WI38 (cell line): ENCODE measurements at regions not wholly inside any gene's neighbourhood (a gene's known extent, or its start where the extent isn't known, plus 50 kb on each side); places are given as distances from the start of the nearest gene placed in this dataset.

Experiments
- H3K4me3 ChIP-seq: 2 replicates; pipeline ENCODE4 v1.5.1; 2011; ENCODE audit warnings: low read depth, mild to moderate bottlenecking, control low read depth, low read length
- TF ChIP-seq, protein P1 (sequence below): IDR thresholded peaks from 2 replicates; pipeline ENCODE4 v1.5.1; 2012; ENCODE audit warnings: low read depth, mild to moderate bottlenecking, control low read depth, low read length

DNA sequence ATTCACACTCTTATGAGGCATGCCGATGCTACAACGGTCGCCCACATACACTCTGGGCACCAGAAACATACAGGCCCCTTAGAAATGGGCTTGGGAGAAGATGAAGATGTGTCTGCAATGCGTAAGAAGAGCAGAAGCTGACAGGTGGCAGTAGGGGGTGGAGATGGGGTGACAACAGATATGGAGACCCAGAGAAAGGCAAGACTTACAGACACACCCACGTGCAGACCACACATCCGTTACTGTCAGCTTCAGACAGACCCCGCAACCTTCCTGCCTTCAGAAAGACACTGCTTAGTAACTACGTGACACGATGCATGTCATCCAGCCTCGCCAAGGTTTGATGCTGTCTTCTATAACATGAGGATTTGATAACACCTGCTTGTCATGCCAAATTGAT, 89.5 kb downstream of the ZFP36L2 start:
- TF ChIP-seq, protein P1, sequence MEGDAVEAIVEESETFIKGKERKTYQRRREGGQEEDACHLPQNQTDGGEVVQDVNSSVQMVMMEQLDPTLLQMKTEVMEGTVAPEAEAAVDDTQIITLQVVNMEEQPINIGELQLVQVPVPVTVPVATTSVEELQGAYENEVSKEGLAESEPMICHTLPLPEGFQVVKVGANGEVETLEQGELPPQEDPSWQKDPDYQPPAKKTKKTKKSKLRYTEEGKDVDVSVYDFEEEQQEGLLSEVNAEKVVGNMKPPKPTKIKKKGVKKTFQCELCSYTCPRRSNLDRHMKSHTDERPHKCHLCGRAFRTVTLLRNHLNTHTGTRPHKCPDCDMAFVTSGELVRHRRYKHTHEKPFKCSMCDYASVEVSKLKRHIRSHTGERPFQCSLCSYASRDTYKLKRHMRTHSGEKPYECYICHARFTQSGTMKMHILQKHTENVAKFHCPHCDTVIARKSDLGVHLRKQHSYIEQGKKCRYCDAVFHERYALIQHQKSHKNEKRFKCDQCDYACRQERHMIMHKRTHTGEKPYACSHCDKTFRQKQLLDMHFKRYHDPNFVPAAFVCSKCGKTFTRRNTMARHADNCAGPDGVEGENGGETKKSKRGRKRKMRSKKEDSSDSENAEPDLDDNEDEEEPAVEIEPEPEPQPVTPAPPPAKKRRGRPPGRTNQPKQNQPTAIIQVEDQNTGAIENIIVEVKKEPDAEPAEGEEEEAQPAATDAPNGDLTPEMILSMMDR = no peak
- H3K4me3 ChIP-seq = no peak overlapping the region

DNA sequence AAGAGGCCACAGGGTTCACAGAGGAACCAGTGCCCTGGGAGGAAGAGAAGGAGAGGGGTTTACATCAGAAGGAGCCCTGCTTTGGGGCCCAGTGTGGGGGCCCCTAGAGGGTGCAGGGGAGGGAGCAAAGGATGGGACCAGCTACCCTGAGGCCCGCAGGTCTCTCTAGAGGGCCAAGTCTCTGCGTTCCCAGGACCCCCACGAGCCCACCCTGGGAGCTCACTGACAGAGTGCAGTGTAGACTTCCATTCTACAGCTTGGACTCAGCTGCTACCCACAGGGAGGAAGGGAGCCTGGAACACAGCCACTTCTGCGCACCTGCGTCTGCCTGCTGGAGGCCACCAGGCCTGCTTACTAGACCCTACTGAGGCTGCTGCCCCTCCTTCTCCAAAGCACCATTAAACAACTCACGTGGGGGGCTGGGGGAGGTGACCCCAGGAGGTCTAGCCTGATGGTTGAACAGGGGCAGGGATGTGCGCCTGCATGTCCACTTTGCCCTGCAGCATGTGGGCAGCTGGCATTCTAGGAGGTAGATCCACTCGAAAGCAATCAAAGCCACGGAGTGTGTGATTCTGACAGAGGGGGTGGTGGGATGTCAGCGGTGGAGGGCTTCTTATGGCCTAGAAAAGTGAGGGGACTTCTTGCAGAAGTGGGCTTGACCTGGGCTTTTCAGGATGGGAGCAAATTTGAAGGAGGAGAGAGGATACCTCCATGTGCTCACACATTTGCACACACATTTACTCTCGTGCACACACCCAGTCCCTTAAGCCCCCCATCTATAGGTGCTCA, 90.2 kb downstream of the ZFP36L2 start:
- H3K4me3 ChIP-seq = no peak overlapping the region
- TF ChIP-seq, protein P1 = no peak

DNA sequence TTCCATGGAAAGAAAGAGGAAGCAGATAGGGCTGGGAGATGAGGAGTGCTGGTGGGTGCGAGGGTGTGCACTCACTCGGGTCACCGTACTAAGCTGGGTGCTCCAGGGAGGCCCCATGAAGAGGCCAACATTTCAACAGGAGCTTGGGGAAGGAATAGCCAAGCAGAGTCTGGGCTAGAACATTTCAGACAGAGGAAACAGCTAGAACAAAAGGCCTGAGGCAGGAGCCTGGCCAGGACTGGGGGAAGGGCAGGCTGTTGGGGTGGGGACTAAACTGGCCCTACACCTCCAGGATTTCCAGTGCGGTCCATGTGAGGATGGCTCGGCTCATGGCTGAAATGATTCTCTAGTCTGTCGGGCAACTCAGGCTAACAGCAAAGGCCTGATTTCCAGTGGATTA, 90.8 kb downstream of the ZFP36L2 start:
- no peak overlapping the region for H3K4me3 ChIP-seq
- TF ChIP-seq, protein P1 = no peak

DNA sequence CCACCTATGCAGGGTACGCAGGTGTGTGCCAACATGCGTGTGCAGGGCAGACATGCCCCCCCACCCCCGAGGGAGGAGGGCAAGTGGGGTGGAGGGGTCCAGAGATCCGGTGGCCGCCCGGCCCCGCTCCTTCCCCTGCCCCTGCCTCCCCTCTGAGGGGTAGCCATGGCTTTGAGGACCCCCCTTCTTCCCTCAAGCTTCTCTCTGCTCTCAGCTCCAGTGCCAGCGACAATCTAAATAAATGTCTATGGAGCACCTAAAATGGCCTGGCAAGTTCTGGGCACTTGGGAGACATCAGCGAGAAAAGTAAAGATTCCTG, 91.9 kb downstream of the ZFP36L2 start:
- H3K4me3 ChIP-seq = no peak overlapping the region

DNA sequence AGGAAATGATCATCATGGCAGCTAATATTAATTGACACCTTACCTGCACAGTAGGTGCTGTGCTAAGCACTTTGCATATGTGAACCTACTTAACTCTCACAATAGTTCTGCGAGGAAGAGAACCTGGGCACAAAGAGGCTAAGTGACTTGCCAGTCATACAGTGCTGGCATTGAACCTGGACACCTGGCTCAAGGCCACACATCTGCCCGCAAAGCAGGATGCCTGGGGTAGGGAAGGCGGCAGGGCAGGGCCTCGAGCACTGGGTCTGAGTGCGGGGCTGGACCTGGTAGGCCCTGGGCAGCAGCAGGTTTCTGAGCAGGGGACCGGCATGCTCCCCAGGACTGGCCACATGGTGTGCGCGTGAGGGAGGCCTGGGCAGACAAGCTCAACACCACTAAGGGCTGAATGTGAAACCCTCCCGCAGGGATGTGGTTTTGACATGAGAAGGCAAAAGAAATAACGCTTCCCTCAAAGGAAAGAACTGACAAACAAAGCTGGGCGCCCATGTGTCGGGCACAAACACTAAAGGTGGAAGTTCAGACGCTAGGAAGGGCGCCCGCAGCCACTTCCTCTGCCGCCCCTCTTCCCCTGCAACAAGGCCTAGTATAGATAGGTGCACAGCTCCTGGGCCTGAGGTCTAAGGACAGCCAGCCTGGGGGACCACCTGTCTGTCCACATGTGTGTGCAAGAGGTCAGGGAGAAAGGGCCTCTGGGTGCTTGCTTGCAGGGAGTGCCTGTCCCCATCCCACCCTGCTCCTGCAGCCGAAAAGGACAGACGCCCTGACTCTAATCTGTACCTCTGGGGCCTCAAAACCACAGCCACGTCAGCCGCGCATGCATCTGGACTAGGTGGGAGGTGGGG, 92.5 kb downstream of the ZFP36L2 start:
- no peak overlapping the region for H3K4me3 ChIP-seq
- TF ChIP-seq, protein P1 = no peak

More for the DNA sequence above, 91.9 kb downstream of the ZFP36L2 start:
- TF ChIP-seq, protein P1 = no peak

DNA sequence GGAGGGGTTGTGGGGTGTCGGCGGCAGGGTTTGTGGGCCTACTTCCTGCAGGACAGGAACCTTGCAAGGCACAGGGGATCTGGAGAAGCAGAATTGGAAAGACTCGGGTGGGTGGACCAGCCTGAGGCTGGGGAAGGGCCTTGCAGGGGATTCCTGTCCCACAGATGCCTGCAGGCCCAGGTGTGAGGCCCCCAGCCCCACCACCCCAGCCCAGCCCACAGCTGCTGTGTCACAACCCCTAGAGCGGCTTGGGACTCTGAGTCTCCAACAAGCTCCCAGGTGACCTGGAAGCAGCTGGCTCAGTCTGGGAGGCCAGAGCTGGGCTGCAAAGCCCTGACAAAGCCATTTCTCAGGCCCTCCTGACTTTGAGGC, 93.1 kb downstream of the ZFP36L2 start:
- no peak overlapping the region for H3K4me3 ChIP-seq
- TF ChIP-seq, protein P1 = no peak
